ENCODE measurements at regions not wholly inside any gene's neighbourhood (a gene's known extent, or its start where the extent isn't known, plus 50 kb on each side); places are given as distances from the start of the nearest gene placed in this dataset.

- TF ChIP-seq CHD7 (IDR thresholded peaks at IDR 0.05; ENCODE audit: insufficient replicate concordance, low read length) (no peak), MAX (IDR thresholded peaks at IDR 0.05) (no peak)
Observed at GRCh38 chr10:44051091-44051490, 333.8 kb downstream of the CXCL12 start (continued).

All from H1 (cell line).